ENCODE measurements at regions not wholly inside any gene's neighbourhood (a gene's known extent, or its start where the extent isn't known, plus 50 kb on each side); places are given as distances from the start of the nearest gene placed in this dataset.
"Not testable (repeated sequence)": the region's sequence is repeated elsewhere in the genome, so short reads cannot be mapped to it uniquely, and the experiment has no call there.

- Histone ChIP-seq H3K27ac (ENCODE audit: low read depth, low read length) (no peak overlapping the region), H3K4me3 (ENCODE audit: low read depth, low read length) (no peak overlapping the region), H3K9me3 (ENCODE audit: control insufficient read depth, insufficient read depth, low read depth, low read length) (no peaks in the 10 kb centered on the region), H3K9ac (ENCODE audit: low read length) (no peak overlapping the region), H3K36me3 (ENCODE audit: control insufficient read depth, insufficient read depth, low read length) (no peaks in the 10 kb centered on the region), H3K4me1 (ENCODE audit: control insufficient read depth, insufficient read depth, low read length) (no peaks in the 10 kb centered on the region), H3K27me3 (ENCODE audit: control insufficient read depth, insufficient read depth, low read length) (no peaks in the 10 kb centered on the region)
Observed at GRCh38 chr12:29012673-29013072, 136.4 kb upstream of the FAR2 start.

DNA sequence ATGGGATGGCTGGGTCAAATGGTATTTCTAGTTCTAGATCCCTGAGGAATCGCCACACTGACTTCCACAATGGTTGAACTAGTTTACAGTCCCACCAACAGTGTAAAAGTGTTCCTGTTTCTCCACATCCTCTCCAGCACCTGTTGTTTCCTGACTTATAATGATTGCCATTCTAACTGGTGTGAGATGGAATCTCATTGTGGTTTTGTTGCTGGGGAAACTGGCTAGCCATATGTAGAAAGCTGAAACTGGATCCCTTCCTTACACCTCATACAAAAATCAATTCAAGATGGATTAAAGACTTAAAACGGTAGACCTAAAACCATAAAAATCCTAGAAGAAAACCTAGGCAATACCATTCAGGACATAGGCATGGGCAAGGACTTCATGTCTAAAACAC lies 131.5 kb upstream of the FAR2 start:
- not testable (repeated sequence) for H3K9me3 ChIP-seq (ENCODE audit: control insufficient read depth, insufficient read depth, low read depth, low read length); H3K4me3 ChIP-seq (ENCODE audit: low read depth, low read length); H3K27ac ChIP-seq (ENCODE audit: low read depth, low read length); H3K4me1 ChIP-seq (ENCODE audit: control insufficient read depth, insufficient read depth, low read length); H3K9ac ChIP-seq (ENCODE audit: low read length); H3K36me3 ChIP-seq (ENCODE audit: control insufficient read depth, insufficient read depth, low read length); H3K27me3 ChIP-seq (ENCODE audit: control insufficient read depth, insufficient read depth, low read length)

GRCh38 chr12:29023436-29024076 lies 125.5 kb upstream of the FAR2 start:
- Histone ChIP-seq H3K27ac (ENCODE audit: low read depth, low read length) (no peak overlapping the region), H3K4me1 (ENCODE audit: control insufficient read depth, insufficient read depth, low read length) (no peaks in the 10 kb centered on the region), H3K4me3 (ENCODE audit: low read depth, low read length) (no peak overlapping the region), H3K36me3 (ENCODE audit: control insufficient read depth, insufficient read depth, low read length) (no peaks in the 10 kb centered on the region), H3K9ac (ENCODE audit: low read length) (no peak overlapping the region), H3K27me3 (ENCODE audit: control insufficient read depth, insufficient read depth, low read length) (no peaks in the 10 kb centered on the region), H3K9me3 (ENCODE audit: control insufficient read depth, insufficient read depth, low read depth, low read length) (no peaks in the 10 kb centered on the region)

DNA sequence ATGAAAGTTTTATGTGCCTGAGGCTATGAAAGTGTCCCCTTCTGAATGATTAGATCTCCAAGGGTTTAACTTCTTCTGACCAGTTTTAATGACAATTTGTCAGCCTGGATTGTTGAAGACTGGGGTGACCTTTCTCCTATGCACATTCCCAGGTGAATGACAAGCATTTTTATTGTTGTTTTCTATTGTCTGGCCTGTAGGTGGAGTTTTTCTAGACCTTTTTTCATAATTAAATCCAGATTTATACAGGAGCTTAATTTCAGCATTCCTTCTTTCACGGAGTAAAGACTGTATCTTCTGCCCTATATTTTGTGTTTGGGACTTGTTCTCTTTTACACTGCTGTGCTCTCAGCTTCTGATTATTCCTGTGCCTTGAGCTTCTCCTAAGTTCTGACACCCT lies 125.0 kb upstream of the FAR2 start:
- no peaks in the 10 kb centered on the region for H3K9me3 ChIP-seq (ENCODE audit: control insufficient read depth, insufficient read depth, low read depth, low read length)
- no peaks in the 10 kb centered on the region for H3K27me3 ChIP-seq (ENCODE audit: control insufficient read depth, insufficient read depth, low read length)
- H3K9ac ChIP-seq (ENCODE audit: low read length), result no peak overlapping the region
- no peak overlapping the region for H3K4me3 ChIP-seq (ENCODE audit: low read depth, low read length)
- no peak overlapping the region for H3K27ac ChIP-seq (ENCODE audit: low read depth, low read length)
- H3K36me3 ChIP-seq (ENCODE audit: control insufficient read depth, insufficient read depth, low read length), result no peaks in the 10 kb centered on the region
- no peaks in the 10 kb centered on the region for H3K4me1 ChIP-seq (ENCODE audit: control insufficient read depth, insufficient read depth, low read length)

DNA sequence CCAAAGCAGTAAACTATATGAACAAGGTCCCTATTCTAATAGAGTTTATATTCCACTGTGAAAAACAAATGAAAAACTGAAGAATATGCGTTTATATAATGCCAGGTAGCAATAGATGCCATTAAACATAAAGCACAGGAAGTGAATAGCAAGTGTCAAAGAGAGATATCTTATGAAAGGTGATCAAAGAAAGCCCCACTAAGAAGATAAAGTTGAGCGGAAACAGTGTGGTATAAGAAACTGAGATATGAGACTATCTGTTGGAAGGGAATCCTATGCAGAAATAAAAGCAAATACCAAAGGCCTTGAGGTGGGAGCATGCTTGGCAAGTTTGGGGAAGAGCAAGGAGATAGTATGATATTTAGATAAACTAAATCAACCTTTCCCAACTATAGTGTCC lies 123.1 kb upstream of the FAR2 start:
- Histone ChIP-seq H3K36me3 (ENCODE audit: control insufficient read depth, insufficient read depth, low read length) (no peaks in the 10 kb centered on the region), H3K9me3 (ENCODE audit: control insufficient read depth, insufficient read depth, low read depth, low read length) (no peaks in the 10 kb centered on the region), H3K9ac (ENCODE audit: low read length) (no peak overlapping the region)

GRCh38 chr12:29026419-29026818 lies 122.7 kb upstream of the FAR2 start:
- Histone ChIP-seq H3K36me3 (ENCODE audit: control insufficient read depth, insufficient read depth, low read length) (no peaks in the 10 kb centered on the region), H3K27ac (ENCODE audit: low read depth, low read length) (no peak overlapping the region), H3K27me3 (ENCODE audit: control insufficient read depth, insufficient read depth, low read length) (no peaks in the 10 kb centered on the region), H3K4me3 (ENCODE audit: low read depth, low read length) (no peak overlapping the region), H3K9me3 (ENCODE audit: control insufficient read depth, insufficient read depth, low read depth, low read length) (no peaks in the 10 kb centered on the region), H3K9ac (ENCODE audit: low read length) (no peak overlapping the region), H3K4me1 (ENCODE audit: control insufficient read depth, insufficient read depth, low read length) (no peaks in the 10 kb centered on the region)

More for the DNA sequence above, 123.1 kb upstream of the FAR2 start:
- Histone ChIP-seq H3K27me3 (ENCODE audit: control insufficient read depth, insufficient read depth, low read length) (no peaks in the 10 kb centered on the region), H3K4me3 (ENCODE audit: low read depth, low read length) (no peak overlapping the region), H3K27ac (ENCODE audit: low read depth, low read length) (no peak overlapping the region), H3K4me1 (ENCODE audit: control insufficient read depth, insufficient read depth, low read length) (no peaks in the 10 kb centered on the region)

DNA sequence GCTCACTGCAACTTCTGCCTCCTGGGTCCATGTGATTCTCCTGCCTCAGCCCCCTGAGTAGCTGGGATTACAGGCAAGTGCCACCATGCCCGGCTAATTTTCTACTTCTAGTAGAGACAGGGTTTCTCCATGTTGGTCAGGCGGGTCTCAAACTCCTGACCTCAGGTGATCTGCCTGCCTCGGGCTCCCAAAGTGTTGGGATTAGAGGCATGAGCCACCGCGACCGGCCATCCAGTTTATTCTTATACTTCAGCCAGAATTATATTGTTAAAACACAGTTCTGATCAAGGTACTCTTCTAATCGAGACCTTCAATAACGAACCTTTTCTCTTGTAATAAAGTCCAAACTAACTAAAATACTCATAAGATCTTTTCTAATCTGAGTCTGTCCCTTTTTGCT lies 119.6 kb upstream of the FAR2 start:
- not testable (repeated sequence) for H3K4me3 ChIP-seq (ENCODE audit: low read depth, low read length); H3K27me3 ChIP-seq (ENCODE audit: control insufficient read depth, insufficient read depth, low read length); H3K9ac ChIP-seq (ENCODE audit: low read length); H3K4me1 ChIP-seq (ENCODE audit: control insufficient read depth, insufficient read depth, low read length); H3K36me3 ChIP-seq (ENCODE audit: control insufficient read depth, insufficient read depth, low read length); H3K27ac ChIP-seq (ENCODE audit: low read depth, low read length); H3K9me3 ChIP-seq (ENCODE audit: control insufficient read depth, insufficient read depth, low read depth, low read length)

DNA sequence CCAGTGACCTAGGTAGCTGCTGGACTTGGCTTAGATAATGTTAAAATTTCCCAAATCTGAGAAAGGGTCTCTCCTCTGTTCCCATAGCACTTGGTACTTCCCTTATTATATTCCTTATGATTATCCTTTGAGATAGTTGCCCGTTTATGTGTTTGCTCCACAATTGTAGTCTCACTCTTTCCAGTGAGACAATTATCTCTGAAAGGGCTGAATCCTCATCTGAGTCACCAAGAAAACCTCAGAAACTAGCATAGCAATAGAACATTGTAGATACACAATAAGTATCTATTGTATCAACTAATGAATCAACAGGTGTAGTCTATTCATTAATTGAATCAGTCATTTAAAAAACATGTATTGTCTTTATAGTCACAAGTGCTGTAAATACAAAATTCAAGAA lies 119.1 kb upstream of the FAR2 start:
- H3K9me3 ChIP-seq (ENCODE audit: control insufficient read depth, insufficient read depth, low read depth, low read length), result no peaks in the 10 kb centered on the region
- no peaks in the 10 kb centered on the region for H3K27me3 ChIP-seq (ENCODE audit: control insufficient read depth, insufficient read depth, low read length)
- H3K9ac ChIP-seq (ENCODE audit: low read length), result no peak overlapping the region
- H3K4me3 ChIP-seq (ENCODE audit: low read depth, low read length), result no peak overlapping the region
- H3K36me3 ChIP-seq (ENCODE audit: control insufficient read depth, insufficient read depth, low read length), result no peaks in the 10 kb centered on the region
- no peak overlapping the region for H3K27ac ChIP-seq (ENCODE audit: low read depth, low read length)
- no peaks in the 10 kb centered on the region for H3K4me1 ChIP-seq (ENCODE audit: control insufficient read depth, insufficient read depth, low read length)

DNA sequence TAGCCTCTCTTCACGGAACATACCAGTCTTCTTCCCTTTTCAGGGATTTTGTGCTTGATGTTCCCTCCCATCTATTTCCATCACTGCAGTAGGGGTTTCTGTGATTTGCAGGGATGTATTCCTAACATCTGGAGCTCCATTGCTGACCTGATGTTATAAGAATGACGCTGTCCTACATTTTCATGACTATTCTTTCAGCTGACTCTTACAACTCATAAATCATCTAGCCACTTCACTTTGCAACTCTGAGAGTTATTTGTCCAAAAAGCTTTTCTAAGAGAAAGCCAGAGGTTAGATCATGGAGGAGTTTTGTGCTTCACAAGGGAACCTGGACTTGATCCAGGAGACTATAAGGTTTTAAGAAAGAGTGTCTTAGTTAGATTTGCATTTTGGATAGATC lies 116.6 kb upstream of the FAR2 start:
- Histone ChIP-seq H3K4me1 (ENCODE audit: control insufficient read depth, insufficient read depth, low read length) (no peaks in the 10 kb centered on the region), H3K9ac (ENCODE audit: low read length) (no peak overlapping the region), H3K27me3 (ENCODE audit: control insufficient read depth, insufficient read depth, low read length) (no peaks in the 10 kb centered on the region), H3K9me3 (ENCODE audit: control insufficient read depth, insufficient read depth, low read depth, low read length) (no peaks in the 10 kb centered on the region), H3K4me3 (ENCODE audit: low read depth, low read length) (no peak overlapping the region), H3K27ac (ENCODE audit: low read depth, low read length) (no peak overlapping the region), H3K36me3 (ENCODE audit: control insufficient read depth, insufficient read depth, low read length) (no peaks in the 10 kb centered on the region)

DNA sequence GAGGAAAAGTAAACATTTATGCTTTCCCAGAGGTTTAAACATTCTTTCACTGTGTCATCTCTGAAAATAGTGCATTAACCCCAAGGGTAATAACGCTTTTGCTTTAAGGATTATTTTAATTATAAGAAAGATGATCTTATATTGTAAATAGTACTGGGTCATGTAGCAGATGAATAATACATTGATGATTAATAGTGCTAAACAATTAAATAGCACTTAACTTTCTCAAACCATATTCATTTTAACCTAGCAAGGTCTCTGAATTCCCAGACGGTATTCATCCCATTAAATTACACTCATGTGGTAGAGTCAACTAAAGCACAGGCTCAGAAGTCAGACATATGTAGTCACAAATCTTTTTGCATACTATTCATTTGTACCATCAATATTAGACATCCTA lies 115.6 kb upstream of the FAR2 start:
- Histone ChIP-seq H3K27ac (ENCODE audit: low read depth, low read length) (no peak overlapping the region), H3K36me3 (ENCODE audit: control insufficient read depth, insufficient read depth, low read length) (no peaks in the 10 kb centered on the region), H3K4me3 (ENCODE audit: low read depth, low read length) (no peak overlapping the region), H3K9me3 (ENCODE audit: control insufficient read depth, insufficient read depth, low read depth, low read length) (no peaks in the 10 kb centered on the region), H3K9ac (ENCODE audit: low read length) (no peak overlapping the region), H3K4me1 (ENCODE audit: control insufficient read depth, insufficient read depth, low read length) (no peaks in the 10 kb centered on the region), H3K27me3 (ENCODE audit: control insufficient read depth, insufficient read depth, low read length) (no peaks in the 10 kb centered on the region)

- no peak overlapping the region for H3K27ac ChIP-seq (ENCODE audit: low read depth, low read length)
- no peaks in the 10 kb centered on the region for H3K4me1 ChIP-seq (ENCODE audit: control insufficient read depth, insufficient read depth, low read length)
- no peak overlapping the region for H3K4me3 ChIP-seq (ENCODE audit: low read depth, low read length)
- no peak overlapping the region for H3K9ac ChIP-seq (ENCODE audit: low read length)
- H3K36me3 ChIP-seq (ENCODE audit: control insufficient read depth, insufficient read depth, low read length), result no peaks in the 10 kb centered on the region
- no peaks in the 10 kb centered on the region for H3K9me3 ChIP-seq (ENCODE audit: control insufficient read depth, insufficient read depth, low read depth, low read length)
- H3K27me3 ChIP-seq (ENCODE audit: control insufficient read depth, insufficient read depth, low read length), result no peaks in the 10 kb centered on the region
Observed at GRCh38 chr12:29035112-29035511, 114.0 kb upstream of the FAR2 start.

GRCh38 chr12:29039013-29039412 lies 110.1 kb upstream of the FAR2 start:
- H3K4me3 ChIP-seq (ENCODE audit: low read depth, low read length), result no peak overlapping the region
- no peak overlapping the region for H3K27ac ChIP-seq (ENCODE audit: low read depth, low read length)
- no peaks in the 10 kb centered on the region for H3K27me3 ChIP-seq (ENCODE audit: control insufficient read depth, insufficient read depth, low read length)
- no peaks in the 10 kb centered on the region for H3K4me1 ChIP-seq (ENCODE audit: control insufficient read depth, insufficient read depth, low read length)
- no peaks in the 10 kb centered on the region for H3K36me3 ChIP-seq (ENCODE audit: control insufficient read depth, insufficient read depth, low read length)
- H3K9ac ChIP-seq (ENCODE audit: low read length), result no peak overlapping the region
- no peaks in the 10 kb centered on the region for H3K9me3 ChIP-seq (ENCODE audit: control insufficient read depth, insufficient read depth, low read depth, low read length)
